ENCODE measurements at regions not wholly inside any gene's neighbourhood (a gene's known extent, or its start where the extent isn't known, plus 50 kb on each side); places are given as distances from the start of the nearest gene placed in this dataset.

DNA sequence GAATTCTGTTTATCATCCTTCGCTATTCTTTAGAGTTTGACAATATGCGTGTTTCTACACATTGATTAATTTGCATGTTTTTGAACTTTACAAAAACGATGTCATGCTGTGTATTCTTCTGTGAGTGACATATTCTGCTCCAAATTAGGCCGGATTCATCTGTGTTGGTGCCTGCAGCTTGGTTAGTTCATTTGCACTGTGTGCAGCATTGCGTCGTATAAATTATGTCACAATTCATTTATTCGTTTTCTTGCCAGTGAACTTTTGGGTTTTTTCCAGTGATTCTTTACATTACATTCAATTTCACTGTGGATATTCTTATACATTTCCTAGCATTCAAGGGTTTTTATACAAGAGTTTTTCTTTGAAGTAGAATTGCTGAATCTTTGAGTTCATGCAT, 118.3 kb downstream of the KCNF1 start:
- Histone ChIP-seq H3K4me3 (replicated peaks in 1 of 3; ENCODE audit: insufficient read depth in 1 of 3, low read depth in 1 of 3, low read length in 3 of 3) (no peak overlapping the region), H3K27ac (ENCODE audit: insufficient read depth, low read depth, low read length) (no peak overlapping the region), H3K27me3 (ENCODE audit: control insufficient read depth in 2 of 2, insufficient read depth in 2 of 2, low read length in 2 of 2) (peaks cover 2 to 16% of the 10 kb centered on the region in 2 experiments), H3K36me3 (ENCODE audit: control insufficient read depth in 2 of 2, extremely low read depth in 1 of 2, insufficient read depth in 2 of 2, low read length in 2 of 2) (no peaks in the 10 kb centered on the region), H3K79me2 (ENCODE audit: control insufficient read depth, insufficient read depth, low read length) (no peaks in the 10 kb centered on the region), H4K20me1 (replicated peaks; ENCODE audit: control insufficient read depth, extremely low read depth, insufficient read depth, low read length) (no peaks in the 10 kb centered on the region), H3K9me3 (replicated peaks; ENCODE audit: control insufficient read depth, insufficient read depth, low read length) (no peaks in the 10 kb centered on the region), H3K4me2 (ENCODE audit: insufficient read depth, low read length) (no peak overlapping the region), H2AFZ (ENCODE audit: low read depth, low read length) (no peak overlapping the region), H3K9me1 (replicated peaks; ENCODE audit: control insufficient read depth, extremely low read depth, insufficient read depth, low read length) (no peaks in the 10 kb centered on the region), H3K9ac (replicated peaks; ENCODE audit: extremely low read depth, insufficient read depth, low read length) (no peak overlapping the region), H3K4me1 (ENCODE audit: control insufficient read depth, extremely low read depth, insufficient read depth, low read length) (no peaks in the 10 kb centered on the region)
- FAIRE-seq (no peak), DNase-seq (ENCODE audit: low read depth, low spot score) (no peak)
- BruUV-seq (replicated peaks): no TSS peak
- intact Hi-C loops (cut with micrococcal nuclease) (no loop called here), dilution Hi-C loops (cut with MboI; ENCODE audit: extremely low pct_ligation_motif_present, low sequenced_read_pairs) (no loop called here)
- POLR2A ChIA-PET: no interaction called here
- CTCF ChIA-PET: no interaction called here
- TF ChIP-seq, protein P1, sequence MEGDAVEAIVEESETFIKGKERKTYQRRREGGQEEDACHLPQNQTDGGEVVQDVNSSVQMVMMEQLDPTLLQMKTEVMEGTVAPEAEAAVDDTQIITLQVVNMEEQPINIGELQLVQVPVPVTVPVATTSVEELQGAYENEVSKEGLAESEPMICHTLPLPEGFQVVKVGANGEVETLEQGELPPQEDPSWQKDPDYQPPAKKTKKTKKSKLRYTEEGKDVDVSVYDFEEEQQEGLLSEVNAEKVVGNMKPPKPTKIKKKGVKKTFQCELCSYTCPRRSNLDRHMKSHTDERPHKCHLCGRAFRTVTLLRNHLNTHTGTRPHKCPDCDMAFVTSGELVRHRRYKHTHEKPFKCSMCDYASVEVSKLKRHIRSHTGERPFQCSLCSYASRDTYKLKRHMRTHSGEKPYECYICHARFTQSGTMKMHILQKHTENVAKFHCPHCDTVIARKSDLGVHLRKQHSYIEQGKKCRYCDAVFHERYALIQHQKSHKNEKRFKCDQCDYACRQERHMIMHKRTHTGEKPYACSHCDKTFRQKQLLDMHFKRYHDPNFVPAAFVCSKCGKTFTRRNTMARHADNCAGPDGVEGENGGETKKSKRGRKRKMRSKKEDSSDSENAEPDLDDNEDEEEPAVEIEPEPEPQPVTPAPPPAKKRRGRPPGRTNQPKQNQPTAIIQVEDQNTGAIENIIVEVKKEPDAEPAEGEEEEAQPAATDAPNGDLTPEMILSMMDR (IDR thresholded peaks at IDR 0.05; ENCODE audit: extremely low read depth in 1 of 2, insufficient read depth in 1 of 2, low read depth in 1 of 2, low read length in 2 of 2): no peak
- TF ChIP-seq POLR2A (IDR thresholded peaks at IDR 0.05; ENCODE audit: low read depth, low read length): no peak
- TF ChIP-seq POLR2AphosphoS5 (IDR thresholded peaks at IDR 0.05; ENCODE audit: insufficient read depth, low read depth, low read length): no peak
- TF ChIP-seq MYC (IDR thresholded peaks at IDR 0.05; ENCODE audit: low read depth, low read length): no peak
- no peak for TF ChIP-seq EZH2 (IDR thresholded peaks at IDR 0.05; ENCODE audit: borderline replicate concordance, low read depth, low read length, severe bottlenecking)
- TF ChIP-seq GATA2 (IDR thresholded peaks at IDR 0.05; ENCODE audit: insufficient read depth, insufficient read length, low read depth, low read length): no peak
- TF ChIP-seq JUN (IDR thresholded peaks at IDR 0.05; ENCODE audit: borderline replicate concordance, insufficient read depth, insufficient read length, low read depth): no peak
- no peak for TF ChIP-seq FOS (IDR thresholded peaks at IDR 0.05; ENCODE audit: borderline replicate concordance, insufficient read depth, low read length)
- TF ChIP-seq, protein P2, sequence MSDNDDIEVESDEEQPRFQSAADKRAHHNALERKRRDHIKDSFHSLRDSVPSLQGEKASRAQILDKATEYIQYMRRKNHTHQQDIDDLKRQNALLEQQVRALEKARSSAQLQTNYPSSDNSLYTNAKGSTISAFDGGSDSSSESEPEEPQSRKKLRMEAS (IDR thresholded peaks at IDR 0.05; ENCODE audit: insufficient read depth, insufficient read length): no peak
